ENCODE measurements at regions not wholly inside any gene's neighbourhood (a gene's known extent, or its start where the extent isn't known, plus 50 kb on each side); places are given as distances from the start of the nearest gene placed in this dataset.

DNA sequence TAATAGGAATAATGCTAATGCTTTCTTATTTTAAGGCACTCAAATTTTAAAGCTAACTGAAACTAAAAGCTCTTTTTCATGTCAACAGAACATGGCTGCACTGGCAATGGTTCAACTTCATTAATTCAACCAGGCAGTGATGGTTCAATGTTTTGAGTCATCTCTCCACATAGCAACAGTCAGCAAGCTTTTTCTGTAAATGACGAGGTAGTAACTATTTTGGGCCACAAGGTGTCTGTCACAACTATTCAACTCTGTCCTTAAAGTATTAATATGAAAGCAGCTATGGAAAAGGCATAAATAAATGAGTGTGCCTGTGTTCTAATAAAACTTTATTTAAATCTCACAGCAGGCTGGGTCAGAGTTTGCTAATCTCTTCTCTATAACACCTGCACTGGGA is 1425.6 kb upstream of the PIK3C3 start:
- DNase-seq (ENCODE audit: low spot score) = no peak
- no peaks in the 10 kb centered on the region for H3K4me1 ChIP-seq (ENCODE audit: control insufficient read depth in 4 of 4, insufficient read depth in 4 of 4, low read length in 3 of 4)

GRCh38 chr18:40524881-40525280 is 1430.2 kb upstream of the PIK3C3 start:
- WGBS = 53% methylated on average over 1 of the region's 1 CpG
- no peaks in the 10 kb centered on the region for H3K4me1 ChIP-seq (ENCODE audit: control insufficient read depth in 4 of 4, insufficient read depth in 4 of 4, low read length in 3 of 4)
- H3K4me3 ChIP-seq (ENCODE audit: low read depth in 1 of 3, low read length in 3 of 3) = no peak overlapping the region
- H3K9ac ChIP-seq (ENCODE audit: low read depth in 1 of 2, low read length in 2 of 2) = no peak overlapping the region
- H3K27ac ChIP-seq (ENCODE audit: low read depth in 1 of 2, low read length in 2 of 2) = no peak overlapping the region
- H3K36me3 ChIP-seq (ENCODE audit: control insufficient read depth in 4 of 4, insufficient read depth in 3 of 4, low read depth in 1 of 4, low read length in 3 of 4) = no peaks in the 10 kb centered on the region
- no peaks in the 10 kb centered on the region for H3K9me3 ChIP-seq (ENCODE audit: control insufficient read depth in 4 of 4, low read length in 3 of 4)
- H3K27me3 ChIP-seq (ENCODE audit: control insufficient read depth in 4 of 4, insufficient read depth in 4 of 4, low read length in 3 of 4) = peaks cover 0 to 2% (median 0%) of the 10 kb centered on the region in 4 donors
- DNase-seq (ENCODE audit: low spot score) = no peak
- TF ChIP-seq ZBTB33 (IDR thresholded peaks at IDR 0.05) = no peak
- TF ChIP-seq RXRA (IDR thresholded peaks at IDR 0.05) = no peak
- no peak for TF ChIP-seq MAX (IDR thresholded peaks at IDR 0.05)
- TF ChIP-seq NR2F2 (IDR thresholded peaks at IDR 0.05) = no peak
- TF ChIP-seq, protein P1, sequence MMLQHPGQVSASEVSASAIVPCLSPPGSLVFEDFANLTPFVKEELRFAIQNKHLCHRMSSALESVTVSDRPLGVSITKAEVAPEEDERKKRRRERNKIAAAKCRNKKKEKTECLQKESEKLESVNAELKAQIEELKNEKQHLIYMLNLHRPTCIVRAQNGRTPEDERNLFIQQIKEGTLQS (IDR thresholded peaks at IDR 0.05) = no peak
- no peak for TF ChIP-seq HNF4G (IDR thresholded peaks at IDR 0.05)
- TF ChIP-seq FOXA2 (IDR thresholded peaks at IDR 0.05) = no peak
- no peak for TF ChIP-seq EGR1 (IDR thresholded peaks at IDR 0.05; ENCODE audit: low read depth in 2 of 2)
- TF ChIP-seq RAD21 (IDR thresholded peaks at IDR 0.05) = no peak
- TF ChIP-seq, protein P2, sequence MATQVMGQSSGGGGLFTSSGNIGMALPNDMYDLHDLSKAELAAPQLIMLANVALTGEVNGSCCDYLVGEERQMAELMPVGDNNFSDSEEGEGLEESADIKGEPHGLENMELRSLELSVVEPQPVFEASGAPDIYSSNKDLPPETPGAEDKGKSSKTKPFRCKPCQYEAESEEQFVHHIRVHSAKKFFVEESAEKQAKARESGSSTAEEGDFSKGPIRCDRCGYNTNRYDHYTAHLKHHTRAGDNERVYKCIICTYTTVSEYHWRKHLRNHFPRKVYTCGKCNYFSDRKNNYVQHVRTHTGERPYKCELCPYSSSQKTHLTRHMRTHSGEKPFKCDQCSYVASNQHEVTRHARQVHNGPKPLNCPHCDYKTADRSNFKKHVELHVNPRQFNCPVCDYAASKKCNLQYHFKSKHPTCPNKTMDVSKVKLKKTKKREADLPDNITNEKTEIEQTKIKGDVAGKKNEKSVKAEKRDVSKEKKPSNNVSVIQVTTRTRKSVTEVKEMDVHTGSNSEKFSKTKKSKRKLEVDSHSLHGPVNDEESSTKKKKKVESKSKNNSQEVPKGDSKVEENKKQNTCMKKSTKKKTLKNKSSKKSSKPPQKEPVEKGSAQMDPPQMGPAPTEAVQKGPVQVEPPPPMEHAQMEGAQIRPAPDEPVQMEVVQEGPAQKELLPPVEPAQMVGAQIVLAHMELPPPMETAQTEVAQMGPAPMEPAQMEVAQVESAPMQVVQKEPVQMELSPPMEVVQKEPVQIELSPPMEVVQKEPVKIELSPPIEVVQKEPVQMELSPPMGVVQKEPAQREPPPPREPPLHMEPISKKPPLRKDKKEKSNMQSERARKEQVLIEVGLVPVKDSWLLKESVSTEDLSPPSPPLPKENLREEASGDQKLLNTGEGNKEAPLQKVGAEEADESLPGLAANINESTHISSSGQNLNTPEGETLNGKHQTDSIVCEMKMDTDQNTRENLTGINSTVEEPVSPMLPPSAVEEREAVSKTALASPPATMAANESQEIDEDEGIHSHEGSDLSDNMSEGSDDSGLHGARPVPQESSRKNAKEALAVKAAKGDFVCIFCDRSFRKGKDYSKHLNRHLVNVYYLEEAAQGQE (IDR thresholded peaks at IDR 0.05) = no peak

More for the DNA sequence above, 1425.6 kb upstream of the PIK3C3 start:
- H3K9me3 ChIP-seq (ENCODE audit: control insufficient read depth in 4 of 4, low read length in 3 of 4) = no peaks in the 10 kb centered on the region
- no peak overlapping the region for H3K4me3 ChIP-seq (ENCODE audit: low read depth in 1 of 3, low read length in 3 of 3)
- no peak overlapping the region for H3K9ac ChIP-seq (ENCODE audit: low read depth in 1 of 2, low read length in 2 of 2)
- no peaks in the 10 kb centered on the region for H3K36me3 ChIP-seq (ENCODE audit: control insufficient read depth in 4 of 4, insufficient read depth in 3 of 4, low read depth in 1 of 4, low read length in 3 of 4)
- 31% methylated on average over 1 of the region's 1 CpG for WGBS
- TF ChIP-seq MAX (IDR thresholded peaks at IDR 0.05) = no peak
- TF ChIP-seq NR2F2 (IDR thresholded peaks at IDR 0.05) = no peak
- TF ChIP-seq RAD21 (IDR thresholded peaks at IDR 0.05) = no peak
- TF ChIP-seq FOXA1 (IDR thresholded peaks at IDR 0.05) = no peak
- TF ChIP-seq TAF1 (conservative IDR thresholded peaks at IDR 0.05) = no peak
- TF ChIP-seq CTCF (IDR thresholded peaks at IDR 0.05; ENCODE audit: low read depth, low read length, missing input control) = no peak
- TF ChIP-seq EGR1 (IDR thresholded peaks at IDR 0.05; ENCODE audit: low read depth in 2 of 2) = no peak
- no peak for TF ChIP-seq HNF4G (IDR thresholded peaks at IDR 0.05)
- no peak for TF ChIP-seq JUND (IDR thresholded peaks at IDR 0.05)
- no peak for TF ChIP-seq YY1 (IDR thresholded peaks at IDR 0.05)
- TF ChIP-seq, protein P2 (IDR thresholded peaks at IDR 0.05) = no peak
- no peak for TF ChIP-seq FOXA2 (IDR thresholded peaks at IDR 0.05)
- H3K27me3 ChIP-seq (ENCODE audit: control insufficient read depth in 4 of 4, insufficient read depth in 4 of 4, low read length in 3 of 4) = no peaks in the 10 kb centered on the region
- H3K27ac ChIP-seq (ENCODE audit: low read depth in 1 of 2, low read length in 2 of 2) = no peak overlapping the region

Data from liver (tissue), 8 donors.